ENCODE measurements at regions not wholly inside any gene's neighbourhood (a gene's known extent, or its start where the extent isn't known, plus 50 kb on each side); places are given as distances from the start of the nearest gene placed in this dataset.
"Not testable (repeated sequence)": the region's sequence is repeated elsewhere in the genome, so short reads cannot be mapped to it uniquely, and the experiment has no call there.

DNA sequence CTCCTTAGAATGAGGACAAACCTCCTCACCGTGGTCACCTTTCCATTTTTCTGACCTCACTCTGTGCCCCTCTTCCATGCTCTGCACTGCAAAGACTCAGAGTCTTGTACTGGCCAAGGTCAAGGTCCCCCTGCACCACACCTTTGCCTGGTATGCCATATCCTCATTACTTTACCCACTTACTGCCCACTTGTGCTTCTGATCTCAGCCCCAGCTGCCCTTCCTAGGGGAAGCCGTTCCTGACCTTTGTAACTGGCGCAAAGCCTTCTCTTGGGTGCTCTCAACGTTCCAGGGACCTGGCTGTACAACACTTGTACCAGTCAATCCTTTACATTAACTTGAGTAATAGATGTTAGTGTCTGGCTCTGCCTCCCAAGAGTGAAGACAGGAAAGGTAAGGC lies 256.0 kb downstream of the SV2B start:
- no peak for DNase-seq (ENCODE audit: low read depth)

DNA sequence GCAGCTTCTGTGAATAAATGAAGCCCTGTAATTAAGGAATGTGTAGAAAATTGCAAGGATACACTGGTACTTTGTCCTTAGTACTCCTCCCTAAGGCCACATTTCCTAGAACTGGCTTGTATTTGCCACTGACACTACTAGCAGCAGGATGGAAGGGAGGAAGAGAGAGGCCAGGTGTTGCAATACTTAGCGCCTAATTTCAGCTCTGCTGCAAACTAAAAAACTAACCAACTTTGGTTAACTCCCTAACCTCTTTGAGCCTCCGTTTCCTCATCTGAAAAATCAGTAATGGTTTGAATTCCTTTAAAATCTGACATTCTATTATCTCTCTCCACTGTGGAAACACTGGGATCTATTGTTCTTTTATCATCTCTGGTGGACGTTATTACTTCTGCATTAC lies 257.0 kb downstream of the SV2B start:
- DNase-seq (ENCODE audit: low read depth) = no peak

DNA sequence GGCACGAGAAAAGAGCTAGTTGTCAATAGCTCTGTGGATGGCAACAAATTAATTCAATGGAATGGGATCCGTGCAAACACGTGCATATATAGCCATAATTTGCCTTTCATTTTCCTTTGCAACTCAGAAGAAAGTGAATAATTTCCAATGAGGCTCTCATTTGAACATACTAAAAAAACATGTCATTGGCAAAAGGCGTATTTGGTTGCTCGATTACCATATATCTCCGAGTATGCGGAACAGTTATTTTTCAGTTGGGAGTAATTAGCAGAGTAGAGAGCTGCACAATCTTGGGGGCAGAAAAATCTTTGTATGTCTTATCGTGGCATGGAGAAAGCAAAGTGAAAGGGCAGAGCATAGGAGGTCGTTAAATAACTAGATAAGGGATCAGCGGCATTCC lies 257.4 kb downstream of the SV2B start:
- no peak for DNase-seq (ENCODE audit: low read depth)

DNA sequence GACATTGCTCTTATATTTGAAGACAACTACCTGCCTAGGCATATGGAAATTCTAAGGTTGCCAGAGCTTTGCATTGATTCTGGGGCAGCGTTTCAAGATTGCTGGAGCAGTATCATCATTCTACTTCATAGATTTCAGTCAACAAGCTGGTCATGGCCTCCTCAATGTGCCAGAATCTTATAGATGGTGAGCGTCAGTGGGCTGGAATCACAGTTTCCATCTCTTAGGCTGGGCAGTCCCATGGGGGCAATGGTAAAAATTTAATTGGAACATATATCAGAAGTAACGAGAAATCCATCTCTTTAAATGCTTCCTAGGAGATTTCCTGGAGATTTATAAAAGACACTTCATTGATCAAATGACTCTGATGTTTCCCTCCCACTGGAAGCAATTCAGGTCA lies 258.3 kb downstream of the SV2B start:
- no peak for DNase-seq (ENCODE audit: low read depth)

DNA sequence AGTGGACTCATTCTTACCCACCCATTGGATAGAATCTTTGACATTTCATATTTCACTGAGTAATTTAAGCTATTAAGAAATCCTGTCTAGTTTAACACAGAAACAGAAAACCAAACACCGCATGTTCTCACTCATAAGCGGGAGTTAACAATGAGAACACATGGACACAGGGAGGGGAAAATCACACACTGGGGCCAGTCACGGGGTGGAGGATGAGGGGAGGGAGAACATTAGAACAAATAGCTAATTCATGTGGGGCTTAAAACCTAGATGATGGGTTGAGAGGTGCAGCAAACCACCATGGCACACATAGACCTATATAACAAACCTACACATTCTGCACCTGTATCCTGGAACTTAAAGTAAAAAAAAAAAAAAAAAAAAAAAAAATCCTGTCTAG lies 261.6 kb downstream of the SV2B start:
- not testable (repeated sequence) for DNase-seq (ENCODE audit: low read depth)

DNA sequence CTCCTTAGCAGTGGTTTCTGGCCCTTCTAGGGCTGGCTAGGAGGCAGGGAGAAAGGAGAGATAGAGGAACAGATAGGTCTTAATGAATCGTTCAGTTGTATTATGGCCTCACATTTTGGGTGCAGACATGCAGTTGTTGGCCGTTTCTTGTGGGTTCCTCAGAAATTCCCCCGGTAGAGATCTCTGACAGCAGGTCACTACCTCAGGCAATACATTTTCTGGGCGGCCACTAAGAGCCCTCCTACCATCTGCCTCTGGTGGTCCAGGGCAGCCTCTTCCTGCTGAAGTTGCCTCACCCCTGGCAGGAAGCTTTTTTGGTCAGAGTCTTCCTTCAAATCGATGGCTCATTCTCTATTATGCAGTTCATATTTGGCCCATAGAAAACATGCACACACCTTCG lies 266.1 kb downstream of the SV2B start:
- no peak for DNase-seq (ENCODE audit: low read depth)

DNA sequence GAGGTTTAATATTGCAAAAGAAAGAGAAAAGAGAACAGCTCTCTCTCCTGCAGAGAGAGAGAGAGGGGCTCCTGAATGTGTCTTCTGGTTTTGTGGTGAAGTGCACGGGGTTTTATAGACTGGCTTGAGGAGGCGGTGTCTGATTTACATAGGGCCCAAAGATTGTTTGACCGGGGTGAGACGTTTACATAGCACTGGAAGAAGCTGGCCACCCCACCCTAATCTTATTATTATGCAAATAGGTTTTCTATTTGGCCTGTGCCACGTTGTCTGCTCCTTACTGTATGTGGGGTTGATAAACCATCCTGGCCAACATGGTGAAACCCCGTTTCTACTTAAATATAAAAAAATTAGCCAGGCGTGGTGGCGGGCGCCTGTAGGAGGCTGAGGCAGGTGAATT lies 268.6 kb downstream of the SV2B start:
- no peak for DNase-seq (ENCODE audit: low read depth)

DNA sequence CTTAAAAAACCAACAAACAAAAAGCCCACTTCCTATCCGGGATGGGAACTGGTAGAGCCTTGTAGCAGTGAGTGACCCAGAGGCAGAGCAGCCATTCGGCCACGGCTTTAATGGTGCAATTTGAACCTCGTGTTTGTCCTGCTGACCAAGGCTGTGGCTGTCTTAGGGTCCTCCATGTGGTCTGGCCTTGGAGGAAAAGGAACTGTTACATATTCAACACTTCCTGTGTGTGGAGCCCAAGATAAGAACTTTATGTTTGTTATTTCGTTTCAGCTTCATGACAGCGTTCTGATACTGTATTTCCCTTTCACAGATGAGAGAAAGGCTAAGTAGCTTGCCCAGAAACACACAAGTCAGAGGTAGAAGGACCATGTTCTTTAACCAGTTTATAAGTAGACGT lies 269.8 kb downstream of the SV2B start:
- no peak for DNase-seq (ENCODE audit: low read depth)

DNA sequence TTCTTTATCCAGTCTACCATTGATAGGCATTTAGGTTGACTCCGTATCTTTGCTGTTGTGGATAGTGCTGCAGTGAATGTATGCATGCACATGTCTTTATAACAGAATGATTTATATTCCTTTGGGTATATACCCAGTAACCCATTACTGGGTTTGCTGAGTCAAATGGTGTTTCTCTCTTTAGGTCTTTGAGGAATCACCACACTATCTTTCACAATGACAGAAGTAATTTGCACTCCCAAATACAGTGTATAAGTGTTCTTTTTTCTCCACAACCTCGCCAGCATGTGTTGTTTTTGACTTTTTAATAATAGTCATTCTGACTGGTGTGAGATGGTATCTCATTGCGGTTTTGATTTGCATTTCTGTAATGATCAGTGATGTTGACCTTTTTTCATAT lies 271.3 kb downstream of the SV2B start:
- DNase-seq (ENCODE audit: low read depth) = not testable (repeated sequence)

DNA sequence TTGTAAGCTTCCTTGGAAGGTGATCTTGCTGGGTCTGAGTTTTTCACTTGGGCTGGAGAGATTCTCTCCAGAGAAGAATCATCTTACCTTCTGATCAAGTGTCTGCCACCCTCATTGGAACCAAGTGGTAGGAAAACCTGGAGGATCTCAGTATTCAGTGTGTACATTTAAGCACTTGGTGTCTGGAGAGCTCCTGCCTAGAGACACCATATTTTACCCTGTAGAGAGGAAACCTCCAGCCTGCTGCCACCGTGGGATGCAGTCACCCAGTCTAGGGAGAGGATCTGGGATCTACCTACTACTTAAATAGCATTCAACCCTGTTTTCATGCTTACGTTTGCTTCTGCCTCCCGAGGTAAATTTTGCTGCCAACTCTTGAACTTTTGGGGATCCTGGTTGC lies 274.3 kb downstream of the SV2B start:
- no peak for DNase-seq (ENCODE audit: low read depth)

DNA sequence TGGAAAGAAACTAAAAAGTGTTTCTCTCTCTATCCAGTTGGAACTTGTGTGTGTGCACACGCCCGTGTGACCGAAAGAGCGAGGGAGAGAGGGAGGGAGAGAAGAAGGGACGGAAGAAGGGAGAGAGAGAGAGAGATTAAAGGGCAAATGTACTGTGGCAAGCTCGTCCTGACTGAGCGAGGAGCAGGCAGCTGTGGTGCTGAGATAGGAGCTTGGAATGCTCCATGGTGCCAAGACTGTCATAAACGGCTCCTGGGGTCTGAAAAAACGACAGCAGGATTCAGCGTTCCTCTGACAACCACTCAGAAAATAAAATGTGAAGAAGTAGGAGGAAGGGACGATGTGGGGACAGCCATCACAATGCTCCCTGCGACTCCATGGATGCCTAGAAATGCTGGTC lies 276.0 kb downstream of the SV2B start:
- DNase-seq (ENCODE audit: low read depth) = no peak

DNA sequence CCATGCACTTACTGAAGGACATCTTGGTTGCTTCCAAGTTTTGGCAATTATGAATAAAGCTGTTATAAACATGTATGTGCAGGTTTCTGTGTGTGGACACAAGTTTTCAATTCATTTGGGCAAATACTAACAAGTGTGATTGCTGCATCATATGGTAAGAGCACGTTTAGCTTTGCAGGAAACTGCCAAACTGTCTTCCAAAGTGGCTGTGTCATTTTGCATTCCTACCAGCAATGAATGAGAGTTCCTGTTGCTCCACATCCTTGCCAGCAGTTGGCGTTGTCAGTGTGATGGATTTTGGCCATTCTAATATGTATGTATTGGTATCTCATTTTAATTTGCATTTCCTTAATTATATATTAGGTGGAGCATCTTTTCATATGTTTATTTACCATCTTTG lies 280.1 kb downstream of the SV2B start:
- no peak for DNase-seq (ENCODE audit: low read depth)

DNA sequence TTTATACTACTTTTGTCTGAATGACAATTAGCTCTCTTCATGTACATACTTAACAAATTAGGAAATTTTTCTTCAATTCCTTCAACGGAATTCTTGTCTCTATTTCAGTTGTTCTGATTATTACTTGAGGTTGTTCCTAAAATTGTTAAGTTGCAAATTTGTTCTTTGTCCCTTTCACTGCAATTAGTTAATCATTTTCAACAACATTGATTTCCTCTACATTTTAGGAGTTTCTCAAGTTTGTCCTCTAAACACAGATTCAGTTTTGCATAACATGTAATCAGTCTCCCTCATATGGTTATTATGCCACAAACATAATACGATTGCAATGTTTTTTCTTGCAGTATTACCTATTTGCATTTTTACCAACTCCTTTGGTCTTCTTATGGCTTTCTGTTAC lies 283.5 kb downstream of the SV2B start:
- no peak for DNase-seq (ENCODE audit: low read depth)

DNA sequence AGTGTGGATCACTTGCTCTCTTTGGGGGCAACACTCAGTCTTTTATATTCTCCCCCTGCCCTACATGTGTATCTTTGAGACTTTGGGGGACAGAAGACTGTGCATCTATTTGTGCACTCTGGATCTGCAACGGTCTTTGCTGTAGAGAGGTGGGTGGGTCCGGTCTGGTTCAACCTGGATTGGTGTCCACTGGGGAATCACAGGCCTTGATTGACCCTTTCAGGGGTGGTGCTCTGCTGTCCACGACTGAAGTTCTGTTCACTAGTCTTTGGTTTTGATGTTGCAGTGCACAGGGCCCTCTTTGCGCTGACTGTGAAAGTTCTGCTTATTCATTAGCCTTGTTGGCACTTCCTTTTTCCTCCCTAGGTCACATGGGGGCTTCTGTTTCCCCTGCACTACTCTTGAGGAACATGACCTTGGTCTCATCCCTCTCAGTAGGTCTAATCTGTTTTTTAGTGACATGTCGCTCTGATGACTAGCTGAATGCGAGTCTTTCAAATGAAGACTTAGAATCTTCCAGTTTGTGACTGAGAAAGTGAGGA lies 284.2 kb downstream of the SV2B start:
- no peak for DNase-seq (ENCODE audit: low read depth)

DNA sequence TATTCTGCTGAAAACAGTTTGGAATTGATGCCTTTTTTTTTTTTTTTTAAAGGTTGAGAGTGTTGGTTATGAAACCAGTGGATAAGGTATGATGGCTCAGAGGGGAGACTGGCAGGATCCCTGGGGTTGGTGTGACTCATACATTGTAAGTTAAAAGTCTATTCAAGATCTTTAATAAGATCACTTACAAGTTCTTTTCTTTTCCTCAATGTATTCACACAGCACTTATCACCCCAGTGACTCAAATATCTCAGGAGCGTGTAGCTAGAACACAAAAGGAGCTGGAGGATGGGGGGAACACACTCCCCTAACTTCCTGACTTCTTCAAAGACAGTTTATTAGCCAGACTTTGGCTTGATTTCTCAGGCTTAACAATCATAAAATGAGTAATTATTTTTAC lies 285.3 kb downstream of the SV2B start:
- DNase-seq (ENCODE audit: low read depth) = no peak

DNA sequence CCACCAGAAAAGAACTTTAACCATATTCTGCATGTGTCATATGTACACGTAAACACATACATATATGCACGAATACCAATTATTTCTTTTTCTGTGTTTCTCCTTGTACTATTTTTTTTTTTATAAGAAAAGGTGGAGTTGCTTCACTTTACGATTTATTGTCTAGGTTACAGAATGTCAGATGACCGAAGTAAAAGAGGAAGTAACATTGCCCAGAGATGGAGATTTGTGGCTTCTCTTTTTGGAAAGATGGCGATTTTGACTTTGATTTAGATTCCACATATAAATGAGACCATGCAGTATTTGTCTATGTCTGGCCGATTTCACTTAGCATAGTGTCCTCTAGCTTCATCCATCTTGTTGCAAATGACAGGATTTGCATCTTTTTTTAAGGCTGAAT lies 293.1 kb downstream of the SV2B start:
- DNase-seq (ENCODE audit: low read depth) = no peak

DNA sequence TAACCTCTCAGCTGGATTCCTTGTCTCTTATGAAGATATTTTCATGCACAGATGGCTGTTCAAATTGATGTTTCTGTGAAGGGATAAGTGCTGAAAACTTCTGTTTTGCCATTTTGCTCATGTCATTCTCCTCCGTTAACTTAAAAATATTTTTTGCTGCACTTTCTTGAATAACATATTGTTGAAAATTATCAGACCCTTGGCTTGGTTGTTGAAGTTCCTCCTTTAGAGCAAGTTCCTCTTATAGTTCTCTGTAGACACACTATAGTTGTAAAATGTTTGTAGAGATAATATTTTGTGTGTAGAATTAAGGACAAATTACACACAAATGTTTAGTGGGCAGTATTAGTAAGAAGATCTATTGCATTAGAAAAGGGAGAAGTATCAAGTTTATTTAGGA lies 300.4 kb downstream of the SV2B start:
- DNase-seq (ENCODE audit: low read depth) = no peak

DNA sequence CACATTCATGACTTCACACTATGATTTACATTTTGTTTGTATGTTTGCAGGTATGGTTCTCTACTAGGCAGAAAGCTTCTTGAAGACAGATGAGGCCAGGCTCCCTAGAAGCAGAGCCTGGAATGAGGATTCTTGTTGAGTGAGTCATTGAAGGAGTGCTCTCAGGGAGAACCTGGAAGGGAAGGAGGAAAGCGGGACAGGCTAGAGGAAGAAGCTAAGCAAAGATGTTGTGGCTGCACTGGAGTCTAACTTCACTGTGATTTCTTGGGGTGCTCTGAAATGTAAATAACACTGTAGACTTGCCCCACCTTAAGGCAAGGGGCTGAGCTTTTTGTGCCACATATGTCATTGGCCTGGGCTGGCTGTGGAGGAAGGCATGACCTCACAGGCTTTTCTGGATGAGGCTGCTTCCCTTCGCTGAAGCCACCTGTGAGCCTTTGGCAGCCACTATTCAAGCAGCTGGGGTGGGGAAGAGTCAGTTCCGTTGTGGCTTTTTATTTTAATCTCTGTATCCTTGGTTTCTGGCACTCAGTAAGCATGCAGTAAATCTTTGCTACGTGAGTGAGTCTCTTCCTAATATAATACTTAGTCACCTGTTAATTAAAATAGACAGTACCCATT lies 307.3 kb downstream of the SV2B start:
- DNase-seq (ENCODE audit: low read depth) = no peak

DNA sequence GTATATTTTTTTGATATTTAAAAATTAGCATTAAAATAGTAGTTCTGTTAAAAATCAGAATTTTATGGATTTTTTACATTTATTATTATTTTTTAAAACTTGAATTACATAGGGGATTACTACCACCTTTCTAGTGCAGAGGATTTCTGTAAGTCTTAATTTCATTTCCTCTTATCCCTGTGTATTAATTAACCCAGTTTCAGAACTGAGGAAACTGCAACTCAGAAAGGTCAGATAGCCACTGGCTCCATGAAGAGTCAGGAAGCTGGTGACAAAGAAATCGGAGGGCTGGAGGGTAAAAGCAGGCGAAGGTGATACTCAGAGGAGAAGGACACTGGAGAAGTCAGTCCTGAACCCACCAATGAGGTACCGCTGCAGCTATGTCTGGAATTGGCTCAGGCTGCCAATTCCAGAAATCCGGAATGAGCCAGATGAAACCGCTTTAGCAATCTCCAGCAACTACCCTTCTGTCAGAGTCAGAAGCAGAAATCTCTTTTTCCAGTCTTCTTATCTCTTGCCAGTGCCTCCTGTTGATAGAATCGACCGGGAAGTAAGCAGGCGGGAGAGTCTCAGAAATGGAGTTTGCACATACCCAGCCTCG lies 308.5 kb downstream of the SV2B start:
- no peak for DNase-seq (ENCODE audit: low read depth)

DNA sequence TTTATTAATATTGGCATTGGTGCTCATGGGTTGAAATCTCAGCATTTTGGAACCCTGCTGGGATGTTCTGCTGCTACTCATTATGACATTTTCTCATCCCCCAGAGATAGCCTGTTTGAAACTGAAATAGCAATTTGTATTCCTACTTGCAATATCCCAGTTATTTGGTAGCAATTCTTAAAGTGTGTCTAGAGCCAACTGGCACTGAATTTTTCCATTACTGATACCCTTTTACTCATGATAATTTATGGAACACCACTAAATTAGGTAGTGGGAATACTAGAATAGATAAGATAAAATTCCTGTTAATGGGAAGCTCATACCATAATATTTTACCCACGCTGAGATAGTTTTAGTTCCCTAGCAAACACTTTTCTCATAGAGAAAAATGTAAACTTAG lies 309.3 kb downstream of the SV2B start:
- no peak for DNase-seq (ENCODE audit: low read depth)

DNA sequence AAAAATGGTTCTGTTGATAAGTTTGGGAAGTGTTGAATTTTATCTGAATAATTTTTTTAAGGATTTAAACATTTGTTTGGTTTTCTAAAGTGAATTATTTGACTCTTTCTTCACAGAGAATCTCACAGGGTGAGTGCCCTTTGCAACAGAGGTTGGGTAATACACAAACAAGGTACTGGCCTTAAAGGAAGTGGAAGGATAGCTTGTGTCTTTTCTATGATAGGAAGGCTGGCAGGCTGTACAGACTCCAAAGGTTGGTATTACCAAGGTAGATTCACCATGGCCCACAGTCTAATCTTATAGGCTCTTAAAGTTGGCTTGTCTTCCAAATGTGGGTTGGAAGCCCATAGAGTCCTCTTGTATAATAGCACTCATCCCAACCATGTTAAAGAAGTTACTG lies 311.5 kb downstream of the SV2B start:
- DNase-seq (ENCODE audit: low read depth) = no peak

DNA sequence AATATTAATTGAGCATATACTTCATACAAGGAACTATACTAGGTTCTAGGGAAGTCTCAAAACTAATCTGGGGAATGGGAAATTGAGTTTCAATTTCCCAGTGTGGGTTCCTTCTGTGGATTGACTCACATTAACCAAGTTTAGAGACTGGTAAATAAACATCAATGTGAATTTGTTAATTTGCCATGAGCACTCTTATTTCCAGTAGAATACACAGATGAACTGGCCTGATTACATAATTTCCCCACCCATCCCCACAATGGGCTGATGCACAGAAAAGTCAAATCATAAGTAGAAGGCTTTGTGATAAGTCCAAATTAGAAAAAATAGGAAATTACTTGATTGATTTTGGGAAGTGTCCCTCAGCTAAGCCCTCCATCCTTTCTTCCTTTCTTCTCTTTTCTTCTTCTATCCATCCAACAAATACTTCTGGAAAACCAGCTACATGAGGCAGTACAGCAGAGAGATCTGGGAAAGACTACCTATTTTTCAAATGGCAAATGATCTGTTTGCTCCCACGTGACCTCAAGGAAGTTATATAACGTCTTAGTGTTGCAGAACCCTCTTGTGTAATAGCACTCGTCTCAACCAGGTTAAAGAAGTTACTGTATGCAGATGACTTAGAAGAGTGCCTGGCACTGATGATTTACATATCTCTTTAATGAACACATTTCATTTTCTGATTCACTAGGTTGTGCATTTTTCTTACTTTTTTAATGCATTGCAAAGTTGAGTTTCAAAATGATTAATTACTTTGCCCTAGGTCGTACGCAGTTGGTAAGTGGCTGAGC lies 312.3 kb downstream of the SV2B start:
- no peak for DNase-seq (ENCODE audit: low read depth)

DNA sequence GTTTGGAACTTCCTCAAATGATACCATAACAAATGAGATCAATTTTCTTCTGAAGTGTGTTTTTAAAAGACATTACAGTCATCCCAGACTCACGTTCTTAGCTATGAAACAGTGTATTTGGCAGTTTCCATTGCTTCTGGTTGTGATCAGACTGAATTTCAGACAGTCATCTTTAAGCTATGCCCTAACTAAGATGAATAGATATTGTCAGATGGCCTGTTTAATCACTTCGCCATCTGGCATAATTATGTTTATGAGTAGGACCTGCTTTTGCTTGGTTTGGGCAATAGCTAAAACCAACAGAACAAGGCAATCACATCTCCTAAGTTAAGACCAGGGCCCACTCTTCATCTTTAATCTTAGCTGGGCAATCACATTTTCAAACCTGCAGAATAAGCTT lies 313.1 kb downstream of the SV2B start:
- DNase-seq (ENCODE audit: low read depth) = no peak

Measured in GM04503 (cell line).